ENCODE measurements at regions not wholly inside any gene's neighbourhood (a gene's known extent, or its start where the extent isn't known, plus 50 kb on each side); places are given as distances from the start of the nearest gene placed in this dataset.

DNA sequence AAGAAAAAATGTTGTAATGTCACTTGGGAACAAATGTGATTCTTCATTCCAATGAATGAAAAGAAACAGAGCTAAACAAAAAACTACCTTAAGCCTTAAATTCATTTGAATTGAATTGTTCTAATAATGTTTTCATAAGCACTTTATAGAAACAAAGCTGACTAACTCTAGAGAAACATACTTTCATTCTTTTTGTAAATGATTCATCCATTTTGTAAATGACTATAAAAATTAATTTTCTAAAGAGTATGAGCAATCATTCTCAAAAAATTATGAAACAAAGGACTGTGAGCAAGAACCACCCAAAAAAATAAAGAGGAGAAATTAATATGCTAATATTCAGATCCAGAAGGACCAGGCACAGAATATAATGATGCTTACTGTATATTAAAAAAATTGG, 986.5 kb upstream of the CHORDC1 start:
- DNase-seq: no peak

- DNase-seq: no peak
These were observed 977.0 kb upstream of the CHORDC1 start for GRCh38 chr11:91199866-91200265.

- no peak for DNase-seq
These were observed 971.7 kb upstream of the CHORDC1 start for GRCh38 chr11:91194546-91194945.

DNA sequence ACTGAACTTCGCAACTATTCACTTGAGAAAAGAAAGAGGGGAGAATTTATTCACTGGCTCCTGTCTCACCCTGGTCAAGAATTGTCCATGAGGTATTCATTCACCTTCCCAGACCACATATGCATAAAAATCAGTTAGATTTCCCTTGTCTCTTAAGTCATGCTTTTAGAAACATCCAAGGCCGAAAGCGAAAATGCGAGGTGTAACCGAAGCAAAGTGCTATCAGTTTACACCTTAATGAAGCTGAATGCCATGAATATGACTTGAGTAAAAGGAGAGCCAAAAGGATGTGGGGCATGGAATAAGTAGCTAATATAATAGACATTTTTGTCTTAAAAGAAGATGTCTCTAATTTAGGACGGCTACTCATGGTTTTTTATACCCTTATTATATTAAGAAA, 965.6 kb upstream of the CHORDC1 start:
- no peak for DNase-seq

- no peak for DNase-seq
These were observed 964.5 kb upstream of the CHORDC1 start for GRCh38 chr11:91187314-91187713.

- DNase-seq: no peak
These were observed 955.5 kb upstream of the CHORDC1 start for GRCh38 chr11:91178366-91178765.

DNA sequence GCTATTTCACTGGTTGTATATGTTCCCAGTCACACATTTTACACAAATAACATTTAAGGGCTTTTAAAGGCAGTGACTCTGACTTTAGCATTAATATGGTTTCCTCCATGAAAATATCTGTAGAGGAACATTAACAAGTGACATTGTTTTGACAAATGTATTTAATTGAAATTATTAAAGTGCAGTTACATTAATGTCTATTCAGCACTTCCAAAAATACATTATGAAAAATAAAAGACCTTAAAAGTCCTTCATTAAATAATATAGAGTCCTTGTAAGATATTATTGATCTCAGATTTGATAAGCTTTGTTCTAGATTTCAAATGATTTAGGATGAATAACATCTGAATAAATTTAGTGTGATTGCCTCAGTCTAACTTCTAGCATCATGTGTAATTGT, 951.9 kb upstream of the CHORDC1 start:
- DNase-seq: no peak

- no peak for DNase-seq
These were observed 951.3 kb upstream of the CHORDC1 start for GRCh38 chr11:91174193-91174592.

DNA sequence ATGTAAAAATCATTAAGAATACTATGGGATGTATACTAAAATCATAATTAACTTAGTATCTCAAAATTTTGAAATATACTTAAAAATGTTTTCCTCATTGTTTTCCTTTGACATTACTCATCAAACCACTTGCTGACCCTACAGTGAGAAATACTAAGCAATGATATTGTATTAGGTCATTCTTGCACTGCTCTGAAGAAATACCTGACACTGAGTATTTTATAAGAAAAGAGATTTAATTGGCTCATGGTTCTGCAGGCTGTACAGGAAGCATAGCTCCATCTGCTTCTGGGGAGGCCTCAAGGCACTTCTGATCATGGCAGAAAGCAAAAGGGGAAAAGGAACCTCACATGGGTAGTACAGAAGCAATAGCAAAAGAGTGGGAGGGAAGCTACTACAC, 950.9 kb upstream of the CHORDC1 start:
- DNase-seq: no peak

GRCh38 chr11:91170711-91171110, 947.9 kb upstream of the CHORDC1 start:
- no peak for DNase-seq

- no peak for DNase-seq
These were observed 941.6 kb upstream of the CHORDC1 start for GRCh38 chr11:91164452-91164822.

GRCh38 chr11:91163619-91164451, 941.0 kb upstream of the CHORDC1 start:
- no peak for DNase-seq

DNA sequence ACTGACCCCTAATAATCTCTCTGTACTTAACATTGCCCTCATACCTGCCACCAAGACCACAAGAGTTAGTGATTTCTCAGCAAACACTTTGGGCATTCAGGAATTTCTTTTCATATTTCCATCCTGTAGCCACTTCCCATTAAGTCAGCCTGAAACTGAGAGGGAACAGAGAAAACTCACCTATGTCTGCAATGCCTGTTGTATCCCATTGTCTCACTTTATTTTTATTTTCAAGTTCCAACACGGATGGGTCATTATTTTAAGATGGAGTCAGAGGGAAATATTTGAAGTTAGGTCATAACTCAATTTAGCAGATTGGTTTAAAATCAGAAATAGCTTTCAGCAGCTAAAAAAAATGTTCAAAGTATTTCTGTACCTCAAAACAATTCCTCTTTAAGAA, 937.8 kb upstream of the CHORDC1 start:
- no peak for DNase-seq

GRCh38 chr11:91158891-91159537, 936.2 kb upstream of the CHORDC1 start:
- no peak for DNase-seq

DNA sequence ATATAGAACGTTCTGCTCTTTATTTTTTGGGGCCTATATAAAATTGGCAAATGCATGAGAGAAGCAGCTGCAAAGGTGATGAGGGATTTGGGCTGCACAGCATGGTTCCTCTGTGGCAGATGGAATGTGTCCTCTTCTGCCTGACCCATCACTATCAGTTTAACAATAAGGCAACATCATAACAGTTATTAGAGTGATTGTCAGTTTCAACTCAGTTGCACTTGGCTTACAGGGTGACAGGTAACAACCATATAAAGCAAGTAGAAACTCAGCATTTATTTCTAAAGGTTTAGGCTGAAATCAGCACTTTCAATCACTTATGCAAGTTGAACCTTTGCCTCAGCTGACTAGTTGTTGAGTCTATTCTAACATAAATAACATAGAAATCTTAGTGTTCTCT, 935.4 kb upstream of the CHORDC1 start:
- DNase-seq: no peak

- DNase-seq: no peak
These were observed 933.2 kb upstream of the CHORDC1 start for GRCh38 chr11:91156041-91156440.

GRCh38 chr11:91147885-91148284, 925.0 kb upstream of the CHORDC1 start:
- DNase-seq: no peak

GRCh38 chr11:91141655-91142054, 918.8 kb upstream of the CHORDC1 start:
- no peak for DNase-seq

DNA sequence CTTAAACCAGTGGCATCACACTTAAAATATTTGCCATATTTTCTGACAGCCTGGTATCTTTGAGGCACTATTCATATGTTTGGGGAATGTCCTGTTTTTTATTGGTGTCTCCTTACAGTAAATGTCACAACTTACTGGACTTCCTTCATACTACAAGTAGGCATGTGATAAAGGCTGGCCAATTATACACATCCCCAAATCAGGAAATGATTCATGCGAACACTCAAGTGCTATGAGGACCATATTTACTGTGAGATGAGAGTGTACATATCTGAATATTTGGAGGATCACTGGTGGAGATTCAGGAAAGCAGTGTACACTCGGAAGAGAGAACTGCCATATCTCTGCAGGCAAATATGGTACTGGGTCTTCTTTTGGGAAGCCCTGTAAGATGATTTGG, 913.8 kb upstream of the CHORDC1 start:
- DNase-seq: no peak

DNA sequence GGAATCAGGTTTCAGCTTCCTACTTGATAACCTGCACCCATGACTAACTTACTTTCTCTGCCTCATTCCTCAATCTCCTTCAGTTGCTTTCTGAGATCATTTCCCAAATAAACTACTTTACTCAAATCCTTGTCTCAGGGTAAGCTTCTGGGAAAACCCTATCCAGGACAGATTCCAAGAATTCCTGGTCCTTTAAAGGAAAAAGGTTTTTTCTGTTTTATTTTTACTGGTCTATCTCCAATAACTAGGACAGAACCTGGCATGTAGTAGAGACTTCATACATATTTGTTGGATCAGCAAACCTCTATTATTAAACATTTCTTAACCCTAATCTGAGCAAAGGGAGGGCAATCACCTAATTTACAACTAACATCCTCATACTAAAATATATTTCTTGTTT, 910.5 kb upstream of the CHORDC1 start:
- no peak for DNase-seq

DNA sequence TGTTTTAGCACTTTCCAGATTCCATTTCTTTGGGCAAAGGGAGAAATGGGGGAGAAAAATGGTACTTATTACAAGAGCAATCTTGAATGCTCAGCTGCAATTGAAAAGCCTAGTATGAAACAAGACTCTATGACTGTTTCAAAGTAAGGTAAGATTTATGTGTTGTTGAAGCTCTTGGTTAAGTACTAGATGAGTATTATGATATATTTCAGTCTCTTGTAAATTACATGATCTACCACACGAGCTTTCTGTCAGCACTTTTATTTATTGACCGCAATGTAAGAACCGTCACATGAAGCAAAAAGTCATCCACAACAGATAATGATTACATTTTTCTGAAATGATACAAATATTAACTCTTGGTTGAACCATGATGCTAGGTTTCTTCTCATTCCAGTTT, 906.7 kb upstream of the CHORDC1 start:
- DNase-seq: no peak

DNA sequence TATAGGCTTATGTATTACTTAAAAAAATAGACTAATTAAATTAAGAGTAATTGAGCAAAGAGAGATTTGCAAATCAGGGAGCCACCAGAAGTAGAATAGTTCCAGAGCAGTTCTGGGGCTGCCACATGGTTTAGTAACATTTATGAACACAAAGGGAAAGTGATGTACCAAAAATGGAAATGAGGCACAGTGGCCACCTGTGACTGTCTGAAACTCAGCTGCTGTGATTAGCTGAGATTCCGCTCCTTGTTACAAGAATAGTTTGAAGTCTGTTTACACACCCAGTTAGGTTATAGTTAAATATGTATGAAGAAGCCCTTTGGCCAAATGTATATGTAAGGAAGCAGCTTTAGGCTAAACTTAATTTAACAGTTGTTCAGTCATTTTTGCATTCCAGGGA, 901.5 kb upstream of the CHORDC1 start:
- DNase-seq: no peak

GRCh38 chr11:91115116-91115515, 892.3 kb upstream of the CHORDC1 start:
- DNase-seq: no peak

GRCh38 chr11:91104237-91104636, 881.4 kb upstream of the CHORDC1 start:
- no peak for DNase-seq

DNA sequence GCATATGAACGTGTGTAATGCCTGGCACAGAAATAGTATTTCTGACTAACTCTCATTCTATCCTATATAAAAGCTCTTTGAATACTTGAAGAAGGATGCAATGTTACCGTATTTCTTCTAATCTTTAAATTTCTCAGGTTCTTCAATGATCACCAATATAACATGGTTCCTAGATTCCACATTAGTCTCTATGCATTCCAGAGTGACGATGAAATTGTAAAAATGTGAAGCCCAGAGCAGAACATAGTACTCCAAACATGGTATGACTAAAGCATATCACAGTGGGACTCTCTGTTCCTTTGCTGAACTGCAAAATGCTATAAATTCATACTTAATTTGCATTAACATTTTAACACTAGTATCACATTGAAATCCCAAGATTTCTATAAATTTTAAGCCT, 877.6 kb upstream of the CHORDC1 start:
- no peak for DNase-seq
